Lower leg skin (tissue), 4 donors: ENCODE measurements at regions not wholly inside any gene's neighbourhood (a gene's known extent, or its start where the extent isn't known, plus 50 kb on each side); places are given as distances from the start of the nearest gene placed in this dataset.

Experiments used
- DNase-seq, 2 donors: peaks; one replicate each; pipeline ENCODE4 v3.0.0-alpha.2; 2019; ENCODE audit warnings: low spot score in 2 of 2
- H3K4me3 ChIP-seq: fragments of 200-600 bp; sonication (generic); 2 replicates; pipeline ENCODE4 v1.5.1; 2017; ENCODE audit warnings: mild to moderate bottlenecking, low read depth; ENCODE audit not compliant: poor library complexity, severe bottlenecking
- CTCF ChIP-seq, 3 donors: fragments of 450-650 bp; IDR thresholded peaks; one replicate each; pipeline ENCODE4 v1.5.1; 2016; ENCODE audit warnings: antibody characterized with exemption in 3 of 3, mild to moderate bottlenecking in 3 of 3, moderate library complexity in 2 of 3
- POLR2A ChIP-seq, 2 donors: fragments of 450-650 bp; IDR thresholded peaks; one replicate each; pipeline ENCODE4 v1.6.1; 2016 to 2017; ENCODE audit warnings: antibody characterized with exemption in 2 of 2, mild to moderate bottlenecking in 1 of 2, moderate library complexity in 1 of 2
- WGBS, 2 donors: methylation state at CpG; one replicate each; pipeline ENCODE4 v1.1.5; 2018; 5-methylcytosine and 5-hydroxymethylcytosine counted together
- intact Hi-C: fragments of 100-400 bp; cut with DNase I; formaldehyde crosslinking; loops from one replicate; pipeline ENCODE4 v1.15.0; 2023; ENCODE audit warnings: low total_unique reads

DNA sequence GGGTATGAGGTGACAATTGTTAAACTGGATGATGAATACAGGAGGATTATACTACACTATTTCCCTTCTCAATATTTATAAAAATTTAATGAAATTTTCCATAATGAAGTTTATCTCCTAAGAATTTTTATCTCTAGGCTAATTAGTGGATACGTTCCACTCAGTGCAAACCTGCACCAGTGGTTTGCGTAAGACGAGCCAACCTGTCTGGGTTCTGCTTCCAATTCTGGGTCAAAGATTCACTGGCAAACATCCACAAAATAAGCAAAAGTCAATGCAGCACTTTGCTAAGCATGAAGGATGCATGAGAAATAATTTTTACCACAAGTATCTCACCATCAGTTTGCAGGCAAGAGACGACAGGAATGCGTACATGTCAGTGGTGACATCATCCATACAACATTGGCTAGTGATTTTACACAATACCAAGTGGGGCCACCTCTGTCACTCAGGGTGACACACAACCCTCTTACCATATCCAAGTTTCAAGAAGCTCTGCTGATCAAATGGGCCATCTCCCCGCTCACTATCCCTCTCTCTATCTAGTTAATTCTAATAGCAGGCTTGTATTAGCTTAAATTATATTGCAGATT is 51.7 kb downstream of the FAM50B start:
- no peak overlapping the region for H3K4me3 ChIP-seq
- DNase-seq = peak in 1 of 2 donors; percentile 32
- TF ChIP-seq CTCF (IDR thresholded peaks at IDR 0.05) = no peak
- TF ChIP-seq POLR2A (IDR thresholded peaks at IDR 0.05) = no peak
- WGBS, 2 donors = 67 to 75% methylated on average over 6 of the region's 6 CpGs
- intact Hi-C loops = no loop called here

DNA sequence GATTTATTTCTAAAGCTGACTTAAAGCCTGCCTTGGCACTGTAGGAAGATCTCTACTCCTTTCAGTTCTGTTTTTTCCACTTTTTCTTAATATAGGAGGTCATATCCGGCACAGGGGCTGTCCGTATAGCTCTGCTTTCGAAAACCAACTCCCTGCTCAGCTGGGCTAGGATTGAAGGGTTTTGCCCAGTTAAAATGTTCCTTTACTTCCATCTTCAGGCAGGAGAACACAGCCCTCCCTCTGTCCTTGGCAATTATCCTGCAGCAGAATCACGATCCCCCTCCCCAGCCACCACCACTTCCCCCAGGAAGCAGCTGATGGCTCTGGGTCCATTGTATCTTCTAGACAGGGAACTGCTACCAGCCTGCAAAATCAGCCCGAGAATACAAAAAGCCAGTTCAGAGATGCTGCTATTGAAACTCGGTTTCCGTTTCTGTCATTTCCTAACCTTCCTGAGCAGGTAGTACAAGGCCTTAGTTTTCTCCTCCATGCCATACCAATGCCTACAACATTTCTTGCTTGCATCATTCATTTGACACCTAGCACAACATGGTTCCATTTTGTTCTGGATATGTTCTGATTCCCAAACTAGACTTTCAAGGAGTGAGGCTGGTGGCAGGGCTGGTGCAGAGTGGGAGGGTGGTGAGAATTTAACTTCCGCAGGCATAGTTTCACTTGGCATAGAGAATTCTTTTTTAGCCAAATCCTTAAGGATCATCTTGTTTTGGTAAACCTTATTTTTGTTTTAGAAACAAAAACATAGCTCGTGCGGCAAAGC is 53.9 kb downstream of the FAM50B start:
- intact Hi-C loops = no loop called here
- peak in 1 of 2 donors; percentile 56 for DNase-seq
- H3K4me3 ChIP-seq = no peak overlapping the region
- 80 to 89% methylated on average over 10 of the region's 10 CpGs for WGBS, 2 donors
- TF ChIP-seq CTCF (IDR thresholded peaks at IDR 0.05) (no peak), POLR2A (IDR thresholded peaks at IDR 0.05) (no peak)

GRCh38 chr6:3904518-3904917 is 55.3 kb downstream of the FAM50B start:
- no peak for TF ChIP-seq CTCF (IDR thresholded peaks at IDR 0.05)
- WGBS, 2 donors = 76 to 91% methylated on average over 3 of the region's 3 CpGs
- no peak overlapping the region for H3K4me3 ChIP-seq
- DNase-seq = peak in 1 of 2 donors; percentile 18
- intact Hi-C loops = no loop called here

- intact Hi-C loops = no loop called here
- TF ChIP-seq CTCF (IDR thresholded peaks at IDR 0.05) (no peak), POLR2A (IDR thresholded peaks at IDR 0.05) (no peak)
- no peak overlapping the region for H3K4me3 ChIP-seq
- DNase-seq = peak in 1 of 2 donors; percentile 74
- WGBS, 2 donors = 77 to 78% methylated on average over 25 to 26 of the region's 26 CpGs
These were observed 57.0 kb downstream of the FAM50B start for GRCh38 chr6:3905945-3906845.

- intact Hi-C loops = no loop called here
- TF ChIP-seq POLR2A (IDR thresholded peaks at IDR 0.05) (no peak), CTCF (IDR thresholded peaks at IDR 0.05) (no peak)
- H3K4me3 ChIP-seq = no peak overlapping the region
- WGBS, 2 donors = 87 to 89% methylated on average over 2 of the region's 2 CpGs
- no peak for DNase-seq
These were observed 57.6 kb downstream of the FAM50B start for GRCh38 chr6:3906846-3907151.
